GM21737 (cell line): ENCODE measurements at regions not wholly inside any gene's neighbourhood (a gene's known extent, or its start where the extent isn't known, plus 50 kb on each side); places are given as distances from the start of the nearest gene placed in this dataset.
"Not testable (repeated sequence)": the region's sequence is repeated elsewhere in the genome, so short reads cannot be mapped to it uniquely, and the experiment has no call there.

Experiments used
- ATAC-seq: cut with Tn5 transposase; IDR thresholded peaks from one replicate; pipeline ENCODE4 v1.9.1; 2021; ENCODE audit warnings: mild to moderate bottlenecking, moderate library complexity; ENCODE audit not compliant: unreplicated experiment

GRCh38 chr3:152768478-152768877 lies 66.5 kb upstream of the P2RY1 start:
- ATAC-seq = no peak

- ATAC-seq = peak; percentile 57
Observed at GRCh38 chr3:152769523-152769922, 65.4 kb upstream of the P2RY1 start.

- no peak for ATAC-seq
Observed at GRCh38 chr3:152770296-152770695, 64.6 kb upstream of the P2RY1 start.

GRCh38 chr3:152771120-152771519 lies 63.8 kb upstream of the P2RY1 start:
- ATAC-seq = no peak

GRCh38 chr3:152772674-152773225 lies 62.2 kb upstream of the P2RY1 start:
- ATAC-seq = no peak

GRCh38 chr3:152773633-152774032 lies 61.3 kb upstream of the P2RY1 start:
- no peak for ATAC-seq

- ATAC-seq = not testable (repeated sequence)
Observed at GRCh38 chr3:152774230-152774629, 60.7 kb upstream of the P2RY1 start.

GRCh38 chr3:152778022-152778421 lies 56.9 kb upstream of the P2RY1 start:
- ATAC-seq = no peak

- no peak for ATAC-seq
Observed at GRCh38 chr3:152779653-152780052, 55.3 kb upstream of the P2RY1 start.

- ATAC-seq = no peak
Observed at GRCh38 chr3:152780553-152780952, 54.4 kb upstream of the P2RY1 start.

GRCh38 chr3:152785051-152785450 lies 49.9 kb upstream of the P2RY1 start:
- ATAC-seq = no peak
